Mucosa of stomach (tissue), 1 donor: ENCODE measurements at regions not wholly inside any gene's neighbourhood (a gene's known extent, or its start where the extent isn't known, plus 50 kb on each side); places are given as distances from the start of the nearest gene placed in this dataset.

Experiments used
- H3K27me3 ChIP-seq: one replicate; pipeline ENCODE4 v1.7.0; 2013; ENCODE audit warnings: mild to moderate bottlenecking, low read length; ENCODE audit not compliant: control insufficient read depth, insufficient read depth
- H3K36me3 ChIP-seq: one replicate; pipeline ENCODE4 v1.7.0; 2013; ENCODE audit warnings: low read length; ENCODE audit not compliant: control insufficient read depth, insufficient read depth
- H3K4me1 ChIP-seq: one replicate; pipeline ENCODE4 v1.7.0; 2013; ENCODE audit warnings: mild to moderate bottlenecking, low read length; ENCODE audit not compliant: control insufficient read depth, insufficient read depth
- H3K4me3 ChIP-seq: one replicate; pipeline ENCODE4 v1.7.0; 2013; ENCODE audit warnings: low read length
- H3K9ac ChIP-seq: one replicate; pipeline ENCODE4 v1.7.0; 2013; ENCODE audit warnings: mild to moderate bottlenecking, low read length, moderate library complexity
- H3K9me3 ChIP-seq: one replicate; pipeline ENCODE4 v1.7.0; 2013; ENCODE audit warnings: mild to moderate bottlenecking, low read length, moderate library complexity; ENCODE audit not compliant: control insufficient read depth
- donor health status: Pancreatic carcinoma.

GRCh38 chr10:31652038-31652437, 276.6 kb downstream of the ARHGAP12 start:
- no peaks in the 10 kb centered on the region for H3K9me3 ChIP-seq
- no peaks in the 10 kb centered on the region for H3K27me3 ChIP-seq
- H3K4me1 ChIP-seq, result no peaks in the 10 kb centered on the region
- H3K9ac ChIP-seq, result no peak overlapping the region
- no peak overlapping the region for H3K4me3 ChIP-seq
- H3K36me3 ChIP-seq, result no peaks in the 10 kb centered on the region

GRCh38 chr10:31650010-31650409, 278.6 kb downstream of the ARHGAP12 start:
- no peaks in the 10 kb centered on the region for H3K9me3 ChIP-seq
- H3K27me3 ChIP-seq, result no peaks in the 10 kb centered on the region
- no peaks in the 10 kb centered on the region for H3K36me3 ChIP-seq
- no peak overlapping the region for H3K4me3 ChIP-seq
- no peaks in the 10 kb centered on the region for H3K4me1 ChIP-seq
- no peak overlapping the region for H3K9ac ChIP-seq

- no peak overlapping the region for H3K9ac ChIP-seq
Observed at GRCh38 chr10:31648966-31649365, 279.7 kb downstream of the ARHGAP12 start.

GRCh38 chr10:31647861-31648260, 280.8 kb downstream of the ARHGAP12 start:
- H3K9me3 ChIP-seq, result no peaks in the 10 kb centered on the region

More at GRCh38 chr10:31648966-31649365, 279.7 kb downstream of the ARHGAP12 start:
- no peak overlapping the region for H3K4me3 ChIP-seq
- H3K27me3 ChIP-seq, result no peaks in the 10 kb centered on the region
- no peaks in the 10 kb centered on the region for H3K36me3 ChIP-seq
- H3K4me1 ChIP-seq, result no peaks in the 10 kb centered on the region
- no peaks in the 10 kb centered on the region for H3K9me3 ChIP-seq

GRCh38 chr10:31646519-31646918, 282.1 kb downstream of the ARHGAP12 start:
- H3K9ac ChIP-seq, result no peak overlapping the region
- H3K4me1 ChIP-seq, result no peaks in the 10 kb centered on the region
- H3K27me3 ChIP-seq, result no peaks in the 10 kb centered on the region
- H3K9me3 ChIP-seq, result no peaks in the 10 kb centered on the region
- no peaks in the 10 kb centered on the region for H3K36me3 ChIP-seq
- H3K4me3 ChIP-seq, result no peak overlapping the region

More at GRCh38 chr10:31647861-31648260, 280.8 kb downstream of the ARHGAP12 start:
- Histone ChIP-seq H3K9ac (no peak overlapping the region), H3K4me1 (no peaks in the 10 kb centered on the region), H3K36me3 (no peaks in the 10 kb centered on the region), H3K27me3 (no peaks in the 10 kb centered on the region), H3K4me3 (no peak overlapping the region)

GRCh38 chr10:31645786-31646185, 282.8 kb downstream of the ARHGAP12 start:
- Histone ChIP-seq H3K4me3 (no peak overlapping the region), H3K9ac (no peak overlapping the region), H3K36me3 (no peaks in the 10 kb centered on the region), H3K27me3 (no peaks in the 10 kb centered on the region), H3K4me1 (no peaks in the 10 kb centered on the region), H3K9me3 (no peaks in the 10 kb centered on the region)

- no peaks in the 10 kb centered on the region for H3K36me3 ChIP-seq
- H3K9ac ChIP-seq, result no peak overlapping the region
- no peak overlapping the region for H3K4me3 ChIP-seq
- no peaks in the 10 kb centered on the region for H3K4me1 ChIP-seq
- no peaks in the 10 kb centered on the region for H3K9me3 ChIP-seq
- H3K27me3 ChIP-seq, result no peaks in the 10 kb centered on the region
Observed at GRCh38 chr10:31644931-31645633, 283.5 kb downstream of the ARHGAP12 start.

- Histone ChIP-seq H3K9me3 (no peaks in the 10 kb centered on the region), H3K4me1 (no peaks in the 10 kb centered on the region), H3K27me3 (no peaks in the 10 kb centered on the region), H3K9ac (no peak overlapping the region), H3K36me3 (no peaks in the 10 kb centered on the region), H3K4me3 (no peak overlapping the region)
Observed at GRCh38 chr10:31642281-31642680, 286.4 kb downstream of the ARHGAP12 start.

- Histone ChIP-seq H3K27me3 (no peaks in the 10 kb centered on the region), H3K9me3 (no peaks in the 10 kb centered on the region), H3K4me1 (no peaks in the 10 kb centered on the region), H3K9ac (no peak overlapping the region), H3K36me3 (no peaks in the 10 kb centered on the region), H3K4me3 (no peak overlapping the region)
Observed at GRCh38 chr10:31635415-31636065, 293.1 kb downstream of the ARHGAP12 start.

GRCh38 chr10:31635009-31635408, 293.6 kb downstream of the ARHGAP12 start:
- H3K4me1 ChIP-seq, result no peaks in the 10 kb centered on the region
- no peaks in the 10 kb centered on the region for H3K36me3 ChIP-seq
- no peaks in the 10 kb centered on the region for H3K9me3 ChIP-seq
- H3K9ac ChIP-seq, result no peak overlapping the region
- no peak overlapping the region for H3K4me3 ChIP-seq
- H3K27me3 ChIP-seq, result no peaks in the 10 kb centered on the region

GRCh38 chr10:31630861-31631567, 297.6 kb downstream of the ARHGAP12 start:
- H3K9ac ChIP-seq, result no peak overlapping the region

GRCh38 chr10:31625566-31625965, 303.1 kb downstream of the ARHGAP12 start:
- H3K4me1 ChIP-seq, result peaks cover 5% of the 10 kb centered on the region
- no peaks in the 10 kb centered on the region for H3K9me3 ChIP-seq
- no peaks in the 10 kb centered on the region for H3K27me3 ChIP-seq
- no peak overlapping the region for H3K9ac ChIP-seq
- H3K4me3 ChIP-seq, result no peak overlapping the region
- no peaks in the 10 kb centered on the region for H3K36me3 ChIP-seq

More at GRCh38 chr10:31630861-31631567, 297.6 kb downstream of the ARHGAP12 start:
- Histone ChIP-seq H3K4me1 (no peaks in the 10 kb centered on the region), H3K4me3 (no peak overlapping the region), H3K36me3 (no peaks in the 10 kb centered on the region), H3K9me3 (no peaks in the 10 kb centered on the region), H3K27me3 (no peaks in the 10 kb centered on the region)
